Breast epithelium (tissue), 3 donors: ENCODE measurements at regions not wholly inside any gene's neighbourhood (a gene's known extent, or its start where the extent isn't known, plus 50 kb on each side); places are given as distances from the start of the nearest gene placed in this dataset.
"Not testable (repeated sequence)": the region's sequence is repeated elsewhere in the genome, so short reads cannot be mapped to it uniquely, and the experiment has no call there.

Experiments
- CTCF ChIP-seq, 3 donors: fragments of 450-650 bp; IDR thresholded peaks; one replicate each; pipeline ENCODE4 v1.5.1; 2016 to 2017; ENCODE audit warnings: antibody characterized with exemption in 3 of 3, mild to moderate bottlenecking in 3 of 3, moderate library complexity in 3 of 3
- POLR2A ChIP-seq: fragments of 450-650 bp; IDR thresholded peaks from one replicate; pipeline ENCODE4 v1.6.1; 2016; ENCODE audit warnings: antibody characterized with exemption, mild to moderate bottlenecking, moderate library complexity
- POLR2AphosphoS5 ChIP-seq, 3 donors: sonication (generic); formaldehyde crosslinking; IDR thresholded peaks; one replicate each; pipeline ENCODE4 v1.6.1; 2017; ENCODE audit warnings: antibody characterized with exemption in 3 of 3

DNA sequence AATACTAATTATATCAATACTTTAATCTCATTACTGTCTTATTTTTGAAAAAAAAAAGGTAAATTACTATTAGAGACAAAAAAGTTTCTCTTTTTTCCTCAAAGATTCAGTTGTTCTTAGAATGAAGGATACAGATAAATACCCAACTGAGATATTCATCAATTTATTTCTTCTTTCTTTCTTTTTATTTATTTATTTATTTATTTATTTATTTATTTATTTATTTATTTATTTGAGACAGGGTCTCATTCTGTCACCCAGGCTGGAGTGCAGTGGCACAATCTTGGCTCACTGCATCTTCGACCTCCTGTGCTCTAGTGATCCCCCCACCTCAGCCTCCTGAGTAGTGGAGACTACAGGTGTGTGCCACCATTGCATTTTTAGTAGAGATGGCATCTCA lies 1098.6 kb downstream of the GATA3 start:
- not testable (repeated sequence) for TF ChIP-seq CTCF (IDR thresholded peaks at IDR 0.05); POLR2A; POLR2AphosphoS5 (IDR thresholded peaks at IDR 0.05)
